Amniotic epithelial cell (primary cell): ENCODE measurements at regions not wholly inside any gene's neighbourhood (a gene's known extent, or its start where the extent isn't known, plus 50 kb on each side); places are given as distances from the start of the nearest gene placed in this dataset.
"Not testable (repeated sequence)": the region's sequence is repeated elsewhere in the genome, so short reads cannot be mapped to it uniquely, and the experiment has no call there.

Source experiments
- DNase-seq: peaks from one replicate; pipeline ENCODE4 v3.0.0-alpha.2; 2010; ENCODE audit warnings: low read depth

GRCh38 chr2:18986046-18986445 is 372.4 kb downstream of the OSR1 start:
- DNase-seq, result no peak

GRCh38 chr2:18980786-18981430 is 377.5 kb downstream of the OSR1 start:
- DNase-seq, result no peak

- no peak for DNase-seq
Observed at GRCh38 chr2:18980104-18980785, 378.2 kb downstream of the OSR1 start.

GRCh38 chr2:18977409-18977808 is 381.0 kb downstream of the OSR1 start:
- no peak for DNase-seq

GRCh38 chr2:18976168-18976961 is 382.1 kb downstream of the OSR1 start:
- peak; percentile 80 for DNase-seq

GRCh38 chr2:18975506-18976167 is 382.8 kb downstream of the OSR1 start:
- no peak for DNase-seq

GRCh38 chr2:18971628-18972027 is 382.3 kb upstream of the NT5C1B start:
- no peak for DNase-seq

- no peak for DNase-seq
Observed at GRCh38 chr2:18971069-18971378, 381.7 kb upstream of the NT5C1B start.

GRCh38 chr2:18966131-18966530 is 376.8 kb upstream of the NT5C1B start:
- DNase-seq, result no peak

- not testable (repeated sequence) for DNase-seq
Observed at GRCh38 chr2:18963739-18964256, 374.4 kb upstream of the NT5C1B start.

GRCh38 chr2:18961991-18962421 is 372.6 kb upstream of the NT5C1B start:
- peak; percentile 87 for DNase-seq

- peak; percentile 91 for DNase-seq
Observed at GRCh38 chr2:18959952-18960717, 370.8 kb upstream of the NT5C1B start.

- DNase-seq, result no peak
Observed at GRCh38 chr2:18959200-18959599, 369.8 kb upstream of the NT5C1B start.

- DNase-seq, result no peak
Observed at GRCh38 chr2:18957909-18958308, 368.5 kb upstream of the NT5C1B start.

- DNase-seq, result peak; percentile 93
Observed at GRCh38 chr2:18950361-18950851, 361.0 kb upstream of the NT5C1B start.

- no peak for DNase-seq
Observed at GRCh38 chr2:18949871-18950270, 360.5 kb upstream of the NT5C1B start.

GRCh38 chr2:18940184-18940583 is 350.8 kb upstream of the NT5C1B start:
- no peak for DNase-seq

- not testable (repeated sequence) for DNase-seq
Observed at GRCh38 chr2:18939740-18940139, 350.4 kb upstream of the NT5C1B start.

GRCh38 chr2:18934886-18935285 is 345.5 kb upstream of the NT5C1B start:
- no peak for DNase-seq

GRCh38 chr2:18932853-18933252 is 343.5 kb upstream of the NT5C1B start:
- DNase-seq, result no peak

- no peak for DNase-seq
Observed at GRCh38 chr2:18930971-18931370, 341.6 kb upstream of the NT5C1B start.
